GM18909 (cell line): ENCODE measurements at regions not wholly inside any gene's neighbourhood (a gene's known extent, or its start where the extent isn't known, plus 50 kb on each side); places are given as distances from the start of the nearest gene placed in this dataset.
"Not testable (repeated sequence)": the region's sequence is repeated elsewhere in the genome, so short reads cannot be mapped to it uniquely, and the experiment has no call there.

Experiments used
- ATAC-seq: cut with Tn5 transposase; IDR thresholded peaks from one replicate; pipeline ENCODE4 v1.9.1; 2021; ENCODE audit warnings: mild to moderate bottlenecking; ENCODE audit not compliant: unreplicated experiment, poor library complexity

GRCh38 chr11:38935941-38936340, 2337.9 kb upstream of the RAG2 start:
- no peak for ATAC-seq

- ATAC-seq = no peak
Measured at GRCh38 chr11:38927993-38928392, 2330.0 kb upstream of the RAG2 start.

GRCh38 chr11:38924644-38925043, 2326.6 kb upstream of the RAG2 start:
- no peak for ATAC-seq

- no peak for ATAC-seq
Measured at GRCh38 chr11:38900211-38900610, 2302.2 kb upstream of the RAG2 start.

GRCh38 chr11:38894201-38894600, 2296.2 kb upstream of the RAG2 start:
- ATAC-seq = not testable (repeated sequence)

- no peak for ATAC-seq
Measured at GRCh38 chr11:38884145-38884865, 2286.3 kb upstream of the RAG2 start.

- no peak for ATAC-seq
Measured at GRCh38 chr11:38867338-38867737, 2269.3 kb upstream of the RAG2 start.

GRCh38 chr11:38865922-38866321, 2267.9 kb upstream of the RAG2 start:
- no peak for ATAC-seq

- no peak for ATAC-seq
Measured at GRCh38 chr11:38842991-38843390, 2245.0 kb upstream of the RAG2 start.

GRCh38 chr11:38839071-38839470, 2241.0 kb upstream of the RAG2 start:
- ATAC-seq = no peak

GRCh38 chr11:38835966-38836365, 2237.9 kb upstream of the RAG2 start:
- no peak for ATAC-seq

- ATAC-seq = no peak
Measured at GRCh38 chr11:38824573-38824972, 2226.5 kb upstream of the RAG2 start.

- ATAC-seq = not testable (repeated sequence)
Measured at GRCh38 chr11:38821786-38822185, 2223.8 kb upstream of the RAG2 start.

- ATAC-seq = no peak
Measured at GRCh38 chr11:38819981-38820380, 2221.9 kb upstream of the RAG2 start.

GRCh38 chr11:38818720-38819119, 2220.7 kb upstream of the RAG2 start:
- ATAC-seq = no peak

- no peak for ATAC-seq
Measured at GRCh38 chr11:38814670-38815069, 2216.6 kb upstream of the RAG2 start.

GRCh38 chr11:38809521-38809920, 2211.5 kb upstream of the RAG2 start:
- no peak for ATAC-seq

- no peak for ATAC-seq
Measured at GRCh38 chr11:38796281-38796680, 2198.2 kb upstream of the RAG2 start.

- no peak for ATAC-seq
Measured at GRCh38 chr11:38795027-38795426, 2197.0 kb upstream of the RAG2 start.

- ATAC-seq = peak; percentile 73
Measured at GRCh38 chr11:38791346-38791961, 2193.4 kb upstream of the RAG2 start.

GRCh38 chr11:38788561-38788960, 2190.5 kb upstream of the RAG2 start:
- ATAC-seq = no peak

- no peak for ATAC-seq
Measured at GRCh38 chr11:38784164-38784563, 2186.1 kb upstream of the RAG2 start.
